ENCODE measurements at regions not wholly inside any gene's neighbourhood (a gene's known extent, or its start where the extent isn't known, plus 50 kb on each side); places are given as distances from the start of the nearest gene placed in this dataset.

GRCh38 chr2:222017252-222017850, 281.4 kb downstream of the PAX3 start:
- no peaks in the 10 kb centered on the region for H3K27me3 ChIP-seq
- intact Hi-C loops (cut with DNase I) = no loop called here
- no peak for DNase-seq (ENCODE audit: extremely low spot score in 2 of 2)
- TF ChIP-seq CTCF (IDR thresholded peaks at IDR 0.05) (no peak), POLR2A (IDR thresholded peaks at IDR 0.05) (no peak), POLR2AphosphoS5 (IDR thresholded peaks at IDR 0.05; ENCODE audit: insufficient read depth in 1 of 2, low read depth in 1 of 2) (no peak)
- H3K27ac ChIP-seq = no peak overlapping the region
- H3K4me1 ChIP-seq = no peaks in the 10 kb centered on the region
- H3K36me3 ChIP-seq = no peaks in the 10 kb centered on the region
- no peaks in the 10 kb centered on the region for H3K9me3 ChIP-seq
- no peak overlapping the region for H3K4me3 ChIP-seq

- intact Hi-C loops (cut with DNase I) = no loop called here
- no peak overlapping the region for H3K27ac ChIP-seq
- no peaks in the 10 kb centered on the region for H3K36me3 ChIP-seq
- H3K4me1 ChIP-seq = no peaks in the 10 kb centered on the region
- no peak for DNase-seq (ENCODE audit: extremely low spot score in 2 of 2)
- H3K27me3 ChIP-seq = no peaks in the 10 kb centered on the region
- H3K9me3 ChIP-seq = no peaks in the 10 kb centered on the region
- no peak for TF ChIP-seq POLR2A (IDR thresholded peaks at IDR 0.05)
- TF ChIP-seq CTCF (IDR thresholded peaks at IDR 0.05) = no peak
- no peak for TF ChIP-seq POLR2AphosphoS5 (IDR thresholded peaks at IDR 0.05; ENCODE audit: insufficient read depth in 1 of 2, low read depth in 1 of 2)
- H3K4me3 ChIP-seq = no peak overlapping the region
Observed at GRCh38 chr2:222013889-222014288, 284.9 kb downstream of the PAX3 start.

- intact Hi-C loops (cut with DNase I) = no loop called here
- DNase-seq (ENCODE audit: extremely low spot score in 2 of 2) = no peak
- H3K27me3 ChIP-seq = no peaks in the 10 kb centered on the region
- H3K4me3 ChIP-seq = no peak overlapping the region
- TF ChIP-seq POLR2AphosphoS5 (IDR thresholded peaks at IDR 0.05; ENCODE audit: insufficient read depth in 1 of 2, low read depth in 1 of 2) = no peak
- no peak for TF ChIP-seq CTCF (IDR thresholded peaks at IDR 0.05)
- TF ChIP-seq POLR2A (IDR thresholded peaks at IDR 0.05) = no peak
- no peaks in the 10 kb centered on the region for H3K9me3 ChIP-seq
- no peak overlapping the region for H3K27ac ChIP-seq
- H3K36me3 ChIP-seq = no peaks in the 10 kb centered on the region
- no peaks in the 10 kb centered on the region for H3K4me1 ChIP-seq
Observed at GRCh38 chr2:222000326-222000725, 298.5 kb downstream of the PAX3 start.

- no peak overlapping the region for H3K27ac ChIP-seq
- DNase-seq (ENCODE audit: extremely low spot score in 2 of 2) = no peak
- no peak overlapping the region for H3K4me3 ChIP-seq
- TF ChIP-seq CTCF (IDR thresholded peaks at IDR 0.05) (no peak), POLR2A (IDR thresholded peaks at IDR 0.05) (no peak), POLR2AphosphoS5 (IDR thresholded peaks at IDR 0.05; ENCODE audit: insufficient read depth in 1 of 2, low read depth in 1 of 2) (no peak)
- H3K9me3 ChIP-seq = no peaks in the 10 kb centered on the region
- no peaks in the 10 kb centered on the region for H3K4me1 ChIP-seq
- intact Hi-C loops (cut with DNase I) = no loop called here
- H3K27me3 ChIP-seq = no peaks in the 10 kb centered on the region
- no peaks in the 10 kb centered on the region for H3K36me3 ChIP-seq
Observed at GRCh38 chr2:221999717-222000116, 299.1 kb downstream of the PAX3 start.

GRCh38 chr2:221999166-221999565, 299.6 kb downstream of the PAX3 start:
- no peaks in the 10 kb centered on the region for H3K9me3 ChIP-seq
- H3K4me3 ChIP-seq = no peak overlapping the region
- H3K27ac ChIP-seq = no peak overlapping the region
- H3K4me1 ChIP-seq = no peaks in the 10 kb centered on the region
- DNase-seq (ENCODE audit: extremely low spot score in 2 of 2) = no peak
- intact Hi-C loops (cut with DNase I) = no loop called here
- TF ChIP-seq POLR2A (IDR thresholded peaks at IDR 0.05) = no peak
- TF ChIP-seq CTCF (IDR thresholded peaks at IDR 0.05) = no peak
- no peak for TF ChIP-seq POLR2AphosphoS5 (IDR thresholded peaks at IDR 0.05; ENCODE audit: insufficient read depth in 1 of 2, low read depth in 1 of 2)
- no peaks in the 10 kb centered on the region for H3K27me3 ChIP-seq
- no peaks in the 10 kb centered on the region for H3K36me3 ChIP-seq

Data from vagina (tissue), 2 donors.